Skeletal muscle tissue (tissue), 3 donors: ENCODE measurements at regions not wholly inside any gene's neighbourhood (a gene's known extent, or its start where the extent isn't known, plus 50 kb on each side); places are given as distances from the start of the nearest gene placed in this dataset.
A peak's percentile ranks its signal among the peaks of the same experiment; 100 is the strongest.
"Not testable (repeated sequence)": the region's sequence is repeated elsewhere in the genome, so short reads cannot be mapped to it uniquely, and the experiment has no call there.

ENCODE experiments used
- H3K27ac ChIP-seq: one replicate; pipeline ENCODE4 v1.7.0; 2013; ENCODE audit warnings: mild to moderate bottlenecking, low read depth, low read length, inconsistent platforms
- H3K27me3 ChIP-seq, 3 donors: one replicate each; pipeline ENCODE4 v1.7.0; 2013; ENCODE audit warnings: low read length in 3 of 3; ENCODE audit not compliant: control insufficient read depth in 3 of 3, insufficient read depth in 3 of 3
- H3K36me3 ChIP-seq, 3 donors: one replicate each; pipeline ENCODE4 v1.7.0; 2013; ENCODE audit warnings: low read length in 3 of 3; ENCODE audit not compliant: control insufficient read depth in 3 of 3, insufficient read depth in 3 of 3
- H3K4me1 ChIP-seq, 3 donors: one replicate each; pipeline ENCODE4 v1.7.0; 2013; ENCODE audit warnings: low read length in 3 of 3, mild to moderate bottlenecking in 3 of 3; ENCODE audit not compliant: control insufficient read depth in 3 of 3, insufficient read depth in 3 of 3
- H3K4me3 ChIP-seq, 3 donors: one replicate each; pipeline ENCODE4 v1.7.0; 2013; ENCODE audit warnings: low read length in 3 of 3
- H3K9ac ChIP-seq, 3 donors: one replicate each; pipeline ENCODE4 v1.7.0; 2013; ENCODE audit warnings: low read length in 3 of 3, mild to moderate bottlenecking in 3 of 3, moderate library complexity in 2 of 3, low read depth in 1 of 3
- H3K9me3 ChIP-seq, 3 donors: one replicate each; pipeline ENCODE4 v1.7.0; 2013; ENCODE audit warnings: low read length in 3 of 3; ENCODE audit not compliant: control insufficient read depth in 3 of 3
- donor health status: Osteomylitis.

GRCh38 chr7:152914014-152914844 lies 154.7 kb downstream of the ACTR3B start:
- Histone ChIP-seq H3K27ac (no peak overlapping the region), H3K27me3 (peaks cover 0 to 4% (median 0%) of the 10 kb centered on the region in 3 donors), H3K9ac (no peak overlapping the region), H3K4me3 (no peak overlapping the region), H3K9me3 (no peaks in the 10 kb centered on the region), H3K36me3 (peaks cover 0 to 9% (median 0%) of the 10 kb centered on the region in 3 donors), H3K4me1 (peaks cover 0 to 4% (median 0%) of the 10 kb centered on the region in 3 donors)

- H3K4me1 ChIP-seq, H3K9ac ChIP-seq, H3K27me3 ChIP-seq, H3K27ac ChIP-seq, H3K4me3 ChIP-seq, H3K36me3 ChIP-seq, H3K9me3 ChIP-seq: not testable (repeated sequence)
Measured at GRCh38 chr7:152914845-152915102, 155.2 kb downstream of the ACTR3B start.

- no peak overlapping the region for H3K9ac ChIP-seq
- no peaks in the 10 kb centered on the region for H3K4me1 ChIP-seq
- H3K9me3 ChIP-seq: no peaks in the 10 kb centered on the region
- peaks cover 33 to 39% (median 34%) of the 10 kb centered on the region in 3 donors for H3K27me3 ChIP-seq
- H3K4me3 ChIP-seq: no peak overlapping the region
- no peaks in the 10 kb centered on the region for H3K36me3 ChIP-seq
- no peak overlapping the region for H3K27ac ChIP-seq
Measured at GRCh38 chr7:152922318-152923081, 162.9 kb downstream of the ACTR3B start.

GRCh38 chr7:152923711-152924110 lies 164.2 kb downstream of the ACTR3B start:
- no peak overlapping the region for H3K9ac ChIP-seq
- peaks cover 33 to 39% (median 34%) of the 10 kb centered on the region in 3 donors for H3K27me3 ChIP-seq
- no peaks in the 10 kb centered on the region for H3K9me3 ChIP-seq
- no peak overlapping the region for H3K27ac ChIP-seq
- H3K4me3 ChIP-seq: no peak overlapping the region
- no peaks in the 10 kb centered on the region for H3K4me1 ChIP-seq
- H3K36me3 ChIP-seq: no peaks in the 10 kb centered on the region

- H3K4me1 ChIP-seq: no peaks in the 10 kb centered on the region
- no peak overlapping the region for H3K4me3 ChIP-seq
- no peaks in the 10 kb centered on the region for H3K36me3 ChIP-seq
- no peaks in the 10 kb centered on the region for H3K9me3 ChIP-seq
- no peak overlapping the region for H3K27ac ChIP-seq
- peaks cover 33 to 39% (median 34%) of the 10 kb centered on the region in 3 donors for H3K27me3 ChIP-seq
- no peak overlapping the region for H3K9ac ChIP-seq
Measured at GRCh38 chr7:152924238-152924637, 164.7 kb downstream of the ACTR3B start.

GRCh38 chr7:152924826-152925411 lies 165.4 kb downstream of the ACTR3B start:
- Histone ChIP-seq H3K27me3 (peaks cover 33 to 39% (median 34%) of the 10 kb centered on the region in 3 donors), H3K27ac (no peak overlapping the region)

GRCh38 chr7:152925412-152926147 lies 166.0 kb downstream of the ACTR3B start:
- Histone ChIP-seq H3K9me3 (no peaks in the 10 kb centered on the region), H3K27ac (no peak overlapping the region), H3K36me3 (no peaks in the 10 kb centered on the region), H3K9ac (peak overlapping the region in 1 of 3 donors; percentile 16), H3K4me1 (no peaks in the 10 kb centered on the region), H3K27me3 (peaks cover 33 to 39% (median 34%) of the 10 kb centered on the region in 3 donors), H3K4me3 (peak overlapping the region in 2 of 3 donors; percentile 20 to 35)

More at GRCh38 chr7:152924826-152925411, 165.4 kb downstream of the ACTR3B start:
- H3K9me3 ChIP-seq: no peaks in the 10 kb centered on the region
- H3K9ac ChIP-seq: peak overlapping the region in 1 of 3 donors; percentile 16
- H3K36me3 ChIP-seq: no peaks in the 10 kb centered on the region
- no peaks in the 10 kb centered on the region for H3K4me1 ChIP-seq
- peak overlapping the region in 2 of 3 donors; percentile 20 to 31 for H3K4me3 ChIP-seq

GRCh38 chr7:152931633-152932032 lies 172.1 kb downstream of the ACTR3B start:
- Histone ChIP-seq H3K27me3 (no peaks in the 10 kb centered on the region), H3K4me1 (no peaks in the 10 kb centered on the region), H3K36me3 (no peaks in the 10 kb centered on the region), H3K9ac (no peak overlapping the region), H3K9me3 (no peaks in the 10 kb centered on the region), H3K4me3 (no peak overlapping the region), H3K27ac (no peak overlapping the region)

GRCh38 chr7:152937282-152937681 lies 177.7 kb downstream of the ACTR3B start:
- Histone ChIP-seq H3K27me3 (peaks cover 0 to 3% (median 0%) of the 10 kb centered on the region in 3 donors), H3K9ac (no peak overlapping the region), H3K27ac (no peak overlapping the region), H3K9me3 (no peaks in the 10 kb centered on the region), H3K4me1 (no peaks in the 10 kb centered on the region), H3K36me3 (no peaks in the 10 kb centered on the region), H3K4me3 (no peak overlapping the region)
